Mesodermal cell (in vitro differentiated cells): ENCODE measurements at regions not wholly inside any gene's neighbourhood (a gene's known extent, or its start where the extent isn't known, plus 50 kb on each side); places are given as distances from the start of the nearest gene placed in this dataset.

ENCODE experiments used
- H3K27ac ChIP-seq: 2 replicates; pipeline ENCODE4 v1.7.0; 2013; ENCODE audit warnings: mild to moderate bottlenecking, low read depth, low read length, moderate library complexity; ENCODE audit not compliant: severe bottlenecking
- H3K36me3 ChIP-seq: 2 replicates; pipeline ENCODE4 v1.7.1; 2013; ENCODE audit warnings: mild to moderate bottlenecking, low read length, moderate library complexity; ENCODE audit not compliant: control insufficient read depth, insufficient read depth
- H3K4me1 ChIP-seq: one replicate; pipeline ENCODE4 v1.7.1; 2013; ENCODE audit warnings: mild to moderate bottlenecking, low read length; ENCODE audit not compliant: insufficient read depth, control insufficient read depth, poor library complexity, severe bottlenecking
- H3K4me3 ChIP-seq: 2 replicates; pipeline ENCODE4 v1.7.0; 2013; ENCODE audit warnings: low read length, control low read depth, mild to moderate bottlenecking; ENCODE audit not compliant: insufficient read depth, poor library complexity, severe bottlenecking; ENCODE audit errors: extremely low read depth
- H3K9me3 ChIP-seq: 2 replicates; pipeline ENCODE4 v1.7.1; 2013; ENCODE audit warnings: mild to moderate bottlenecking, low read length, moderate library complexity; ENCODE audit not compliant: control insufficient read depth
- WGBS, 2 experiments: methylation state at CpG; one replicate each; pipeline ENCODE4 v1.1.5; 2013; ENCODE audit warnings: missing lambda C conversion rate in 2 of 2; ENCODE audit not compliant: insufficient coverage in 2 of 2; 5-methylcytosine and 5-hydroxymethylcytosine counted together

GRCh38 chr1:42047508-42047880 lies 105.7 kb upstream of the GUCA2B start:
- Histone ChIP-seq H3K4me1 (no peaks in the 10 kb centered on the region), H3K9me3 (no peaks in the 10 kb centered on the region), H3K27ac (no peak overlapping the region), H3K4me3 (no peak overlapping the region), H3K36me3 (no peaks in the 10 kb centered on the region)
- WGBS, 2 experiments, result no CpG with 5 or more reads among the region's 1 CpG

GRCh38 chr1:42046761-42047507 lies 106.3 kb upstream of the GUCA2B start:
- 94 to 95% methylated on average over 3 to 4 of the region's 4 CpGs for WGBS, 2 experiments
- Histone ChIP-seq H3K27ac (no peak overlapping the region), H3K4me3 (no peak overlapping the region), H3K4me1 (no peaks in the 10 kb centered on the region), H3K9me3 (no peaks in the 10 kb centered on the region), H3K36me3 (no peaks in the 10 kb centered on the region)

GRCh38 chr1:42044346-42044745 lies 108.9 kb upstream of the GUCA2B start:
- Histone ChIP-seq H3K4me1 (no peaks in the 10 kb centered on the region), H3K4me3 (no peak overlapping the region), H3K9me3 (no peaks in the 10 kb centered on the region), H3K27ac (no peak overlapping the region), H3K36me3 (no peaks in the 10 kb centered on the region)
- WGBS, 2 experiments, result 100% methylated on average over 1 of the region's 3 CpGs; no CpG with 5 or more reads in 1 of the 2 experiments

- no peaks in the 10 kb centered on the region for H3K4me1 ChIP-seq
- WGBS, 2 experiments, result no CpG with 5 or more reads among the region's 1 CpG
- no peaks in the 10 kb centered on the region for H3K36me3 ChIP-seq
- no peak overlapping the region for H3K4me3 ChIP-seq
- H3K9me3 ChIP-seq, result no peaks in the 10 kb centered on the region
- no peak overlapping the region for H3K27ac ChIP-seq
Measured at GRCh38 chr1:42043811-42044210, 109.4 kb upstream of the GUCA2B start.

- Histone ChIP-seq H3K27ac (no peak overlapping the region), H3K4me1 (no peaks in the 10 kb centered on the region), H3K9me3 (no peaks in the 10 kb centered on the region), H3K36me3 (no peaks in the 10 kb centered on the region), H3K4me3 (no peak overlapping the region)
- WGBS, 2 experiments, result no CpG with 5 or more reads among the region's 2 CpGs
Measured at GRCh38 chr1:42043182-42043581, 110.0 kb upstream of the GUCA2B start.

GRCh38 chr1:42041031-42041430 lies 112.2 kb upstream of the GUCA2B start:
- Histone ChIP-seq H3K4me1 (no peaks in the 10 kb centered on the region), H3K27ac (no peak overlapping the region), H3K9me3 (no peaks in the 10 kb centered on the region), H3K36me3 (no peaks in the 10 kb centered on the region), H3K4me3 (no peak overlapping the region)
- WGBS, 2 experiments, result 93 to 96% methylated on average over 11 to 13 of the region's 17 CpGs

- Histone ChIP-seq H3K27ac (no peak overlapping the region), H3K36me3 (no peaks in the 10 kb centered on the region), H3K9me3 (no peaks in the 10 kb centered on the region), H3K4me1 (no peaks in the 10 kb centered on the region), H3K4me3 (no peak overlapping the region)
- WGBS, 2 experiments, result 90 to 97% methylated on average over 10 to 13 of the region's 14 CpGs
Measured at GRCh38 chr1:42040159-42040558, 113.1 kb upstream of the GUCA2B start.

- H3K36me3 ChIP-seq, result no peaks in the 10 kb centered on the region
- H3K27ac ChIP-seq, result no peak overlapping the region
- no peaks in the 10 kb centered on the region for H3K9me3 ChIP-seq
- no peaks in the 10 kb centered on the region for H3K4me1 ChIP-seq
- H3K4me3 ChIP-seq, result no peak overlapping the region
- WGBS, 2 experiments, result 80 to 84% methylated on average over 3 to 4 of the region's 4 CpGs
Measured at GRCh38 chr1:42038261-42038660, 114.9 kb upstream of the GUCA2B start.

GRCh38 chr1:42037586-42037985 lies 115.6 kb upstream of the GUCA2B start:
- Histone ChIP-seq H3K36me3 (no peaks in the 10 kb centered on the region), H3K4me1 (no peaks in the 10 kb centered on the region), H3K27ac (no peak overlapping the region), H3K9me3 (no peaks in the 10 kb centered on the region), H3K4me3 (no peak overlapping the region)
- 74 to 85% methylated on average over 3 of the region's 3 CpGs for WGBS, 2 experiments

GRCh38 chr1:42037161-42037560 lies 116.0 kb upstream of the GUCA2B start:
- no CpG with 5 or more reads among the region's 1 CpG for WGBS, 2 experiments
- Histone ChIP-seq H3K4me1 (no peaks in the 10 kb centered on the region), H3K4me3 (no peak overlapping the region), H3K27ac (no peak overlapping the region), H3K9me3 (no peaks in the 10 kb centered on the region), H3K36me3 (no peaks in the 10 kb centered on the region)

GRCh38 chr1:42035830-42036604 lies 117.2 kb upstream of the GUCA2B start:
- 0 to 1% methylated on average over 35 to 41 of the region's 60 CpGs for WGBS, 2 experiments
- no peak overlapping the region for H3K27ac ChIP-seq

More at GRCh38 chr1:42035830-42036604, 117.2 kb upstream of the GUCA2B start:
- Histone ChIP-seq H3K9me3 (no peaks in the 10 kb centered on the region), H3K4me1 (no peaks in the 10 kb centered on the region), H3K4me3 (peak overlapping the region; percentile 66), H3K36me3 (no peaks in the 10 kb centered on the region)
